GM12864 (cell line): ENCODE measurements at regions not wholly inside any gene's neighbourhood (a gene's known extent, or its start where the extent isn't known, plus 50 kb on each side); places are given as distances from the start of the nearest gene placed in this dataset.

Source experiments
- DNase-seq: peaks from one replicate; pipeline ENCODE4 v3.0.0-alpha.2; 2011; ENCODE audit warnings: low read depth
- H3K4me3 ChIP-seq: 2 replicates; pipeline ENCODE4 v1.5.1; 2011; ENCODE audit warnings: mild to moderate bottlenecking, low read depth, low read length, control low read depth
- CTCF ChIP-seq: IDR thresholded peaks from 2 replicates; pipeline ENCODE4 v1.5.1; 2011; ENCODE audit warnings: low read depth, mild to moderate bottlenecking, moderate library complexity, low read length, control low read depth, inconsistent platforms; ENCODE audit errors: missing control alignments

GRCh38 chr16:79959226-79959625 is 358.7 kb upstream of the MAF start:
- TF ChIP-seq CTCF = no peak
- DNase-seq = no peak

DNA sequence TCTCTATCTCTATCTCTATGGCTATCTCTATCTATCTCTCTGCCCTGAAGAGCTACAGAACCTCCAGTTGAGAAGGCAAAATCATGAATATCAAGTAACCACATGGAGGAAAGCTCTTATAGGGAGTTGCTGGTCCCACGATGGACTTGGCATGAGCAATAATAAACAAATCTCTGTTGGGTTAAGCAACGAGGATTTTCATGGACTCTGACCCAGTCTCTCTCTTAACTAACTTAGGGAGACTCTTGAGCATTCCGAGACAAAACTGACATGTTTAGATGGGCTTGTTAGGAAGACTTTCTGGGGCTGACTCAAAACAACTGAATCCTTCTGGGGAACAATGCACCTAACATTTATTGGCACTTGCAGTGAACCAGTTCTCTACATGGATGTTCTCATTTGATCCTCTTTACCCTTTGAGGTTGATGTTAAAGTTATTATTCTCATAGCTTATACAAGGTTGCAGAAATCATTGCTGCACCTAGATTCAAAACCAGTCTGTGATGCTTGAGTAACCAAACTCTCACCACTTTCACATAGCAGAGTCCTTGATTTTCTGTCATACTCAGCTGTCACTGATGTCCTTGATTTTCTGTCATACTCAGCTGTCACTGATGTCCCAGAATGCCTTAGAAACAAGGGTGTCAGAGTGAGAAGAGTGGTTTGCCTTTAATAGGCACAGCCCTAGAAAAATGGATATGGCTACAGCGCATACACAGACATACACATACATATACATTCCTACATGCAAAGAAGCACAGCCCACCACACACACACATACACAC is 354.6 kb upstream of the MAF start:
- no peak for DNase-seq
- TF ChIP-seq CTCF = no peak
- H3K4me3 ChIP-seq = no peak overlapping the region

More at GRCh38 chr16:79959226-79959625, 358.7 kb upstream of the MAF start:
- H3K4me3 ChIP-seq = no peak overlapping the region

DNA sequence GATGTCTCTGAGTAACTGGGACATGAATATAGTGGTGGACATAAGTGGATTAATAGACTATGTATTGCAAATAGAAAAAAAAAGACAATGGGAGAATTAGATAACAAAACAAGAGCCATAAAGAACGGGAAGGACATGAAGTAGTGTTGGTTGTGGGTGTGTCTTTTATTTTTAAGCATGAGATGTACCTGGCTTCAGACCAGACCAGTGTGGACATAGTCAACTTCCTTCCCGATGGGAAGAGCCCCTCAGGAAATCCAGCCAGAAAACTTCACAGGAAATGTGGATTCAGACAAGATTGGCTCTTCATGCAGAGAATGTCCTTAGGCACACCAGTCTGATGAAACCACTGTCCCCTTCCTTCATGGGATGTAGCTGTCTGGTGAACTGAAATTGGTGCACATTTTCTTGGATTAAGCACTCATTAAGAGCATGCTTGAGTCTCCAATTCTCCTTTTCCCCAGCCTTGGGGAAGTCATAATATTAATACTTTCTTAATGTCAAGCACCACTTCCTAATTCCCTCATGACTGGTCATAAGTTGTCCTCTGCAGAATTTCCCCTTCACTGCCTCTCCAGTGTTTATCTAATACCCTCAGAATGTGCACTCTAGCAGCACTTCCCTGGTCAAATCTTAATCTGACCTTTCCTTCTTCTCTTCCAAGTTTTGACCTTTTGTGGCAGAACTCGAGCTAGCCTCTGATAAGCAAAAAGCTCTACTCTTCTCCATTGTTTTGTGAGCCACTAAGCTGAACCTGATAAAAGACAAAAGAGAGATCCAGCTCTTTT is 350.6 kb upstream of the MAF start:
- H3K4me3 ChIP-seq = no peak overlapping the region
- no peak for DNase-seq
- no peak for TF ChIP-seq CTCF

DNA sequence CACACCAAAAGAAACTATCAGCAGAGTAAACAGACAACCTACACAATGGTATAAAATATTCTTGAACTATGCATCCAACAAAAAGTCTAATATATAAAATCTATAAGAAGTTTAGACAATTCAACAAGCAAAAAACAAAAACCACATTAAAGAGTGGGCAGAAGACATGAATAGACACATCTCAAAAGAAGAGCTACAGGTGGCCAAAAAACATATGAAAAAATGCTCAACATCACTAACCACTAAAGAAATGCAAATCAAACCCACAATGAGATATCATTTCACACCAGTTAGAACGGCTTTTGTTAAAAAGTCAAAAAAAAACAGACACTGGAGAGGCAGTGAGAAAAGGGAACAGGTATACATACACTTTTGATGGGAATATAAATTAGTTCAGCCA is 348.9 kb upstream of the MAF start:
- TF ChIP-seq CTCF = no peak
- DNase-seq = no peak

DNA sequence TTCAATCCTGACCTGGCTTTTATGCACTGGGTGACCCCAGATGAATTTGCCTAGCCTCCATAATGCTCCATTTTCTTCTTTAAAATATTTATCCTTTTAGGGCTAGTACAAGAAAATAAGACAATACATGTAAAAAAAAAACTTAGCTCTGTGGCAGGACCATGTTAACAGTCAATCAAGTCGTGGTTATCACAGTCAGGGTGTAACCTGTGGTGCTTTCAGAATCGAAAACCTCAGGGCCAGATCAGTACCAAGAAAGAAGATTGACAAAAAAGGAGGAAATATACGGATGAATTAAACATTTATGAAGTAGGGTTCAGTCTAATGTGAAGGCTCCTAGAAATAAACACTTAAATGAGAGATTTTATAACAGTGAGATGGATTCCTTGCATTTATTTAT is 347.2 kb upstream of the MAF start:
- no peak for TF ChIP-seq CTCF
- no peak overlapping the region for H3K4me3 ChIP-seq
- DNase-seq = no peak

More for the DNA sequence above, 348.9 kb upstream of the MAF start:
- H3K4me3 ChIP-seq = no peak overlapping the region

- DNase-seq = no peak
- TF ChIP-seq CTCF = no peak
- H3K4me3 ChIP-seq = no peak overlapping the region
Measured at GRCh38 chr16:79946252-79946651, 345.7 kb upstream of the MAF start.
